ENCODE measurements at regions not wholly inside any gene's neighbourhood (a gene's known extent, or its start where the extent isn't known, plus 50 kb on each side); places are given as distances from the start of the nearest gene placed in this dataset.
"Not testable (repeated sequence)": the region's sequence is repeated elsewhere in the genome, so short reads cannot be mapped to it uniquely, and the experiment has no call there.

DNA sequence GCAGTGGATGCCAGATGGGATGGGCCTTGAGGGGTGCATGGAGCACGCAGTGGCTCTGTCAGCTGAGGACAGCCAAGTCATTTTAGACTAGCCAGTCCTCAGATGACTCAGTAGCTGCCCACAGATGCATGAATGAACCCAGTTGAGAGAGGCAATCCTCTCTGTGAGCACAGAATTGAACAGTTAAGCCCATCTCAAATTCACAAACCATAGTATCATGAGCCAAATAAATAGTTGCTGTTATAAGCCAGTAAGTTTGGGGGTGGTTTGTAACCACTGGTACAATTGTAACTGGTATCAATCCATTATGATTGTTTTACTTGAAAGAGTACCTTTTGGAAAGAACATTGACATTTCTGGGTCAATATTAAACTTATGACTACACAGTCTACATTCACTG lies 120.0 kb upstream of the NEK3 start:
- not testable (repeated sequence) for H2AFZ ChIP-seq (ENCODE audit: low read depth); H4K20me1 ChIP-seq (ENCODE audit: insufficient read depth); H3K36me3 ChIP-seq (ENCODE audit: insufficient read depth); H3K9ac ChIP-seq; H3K4me1 ChIP-seq (ENCODE audit: low read depth, poor library complexity, severe bottlenecking); H3K27me3 ChIP-seq (ENCODE audit: insufficient read depth, low read depth); H3K27ac ChIP-seq; H3K4me2 ChIP-seq; H3K4me3 ChIP-seq (IDR thresholded peaks at IDR 0.05; ENCODE audit: insufficient read depth, low read depth, low read length); H3K79me2 ChIP-seq (ENCODE audit: insufficient read depth, low read depth)

DNA sequence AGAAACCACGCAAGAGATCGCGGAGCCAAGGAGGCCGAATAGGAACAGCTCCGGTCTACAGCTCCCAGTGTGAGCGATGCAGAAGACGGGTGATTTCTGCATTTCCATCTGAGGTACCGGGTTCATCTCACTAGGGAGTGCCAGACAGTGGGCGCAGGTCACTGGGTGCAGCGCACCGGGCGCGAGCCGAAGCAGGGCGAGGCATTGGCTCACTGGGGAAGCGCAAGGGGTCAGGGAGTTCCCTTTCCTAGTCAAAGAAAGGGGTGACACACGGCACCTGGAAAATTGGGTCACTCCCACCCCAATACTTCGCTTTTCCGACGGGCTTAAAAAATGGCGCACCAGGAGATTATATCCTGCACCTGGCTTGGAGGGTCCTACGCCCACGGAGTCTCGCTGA lies 94.9 kb upstream of the NEK3 start:
- H3K27me3 ChIP-seq (ENCODE audit: insufficient read depth, low read depth): not testable (repeated sequence)

DNA sequence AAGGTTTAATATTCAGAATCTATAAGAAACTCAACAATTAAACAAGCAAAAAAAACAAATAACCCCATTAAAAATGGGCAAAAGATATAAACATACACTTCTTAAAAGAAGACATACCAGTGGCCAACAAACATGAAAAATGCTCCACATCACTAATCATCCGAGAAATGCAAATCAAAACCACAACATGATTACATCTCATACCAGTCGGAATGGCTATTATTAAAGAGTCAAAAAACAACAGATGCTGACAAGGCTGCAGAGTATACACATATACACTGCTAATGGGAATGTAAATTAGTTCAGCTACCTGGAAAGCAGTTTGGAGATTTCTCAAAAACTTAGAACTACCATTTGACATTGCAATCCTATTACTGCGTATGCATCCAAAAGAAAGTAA lies 81.4 kb upstream of the NEK3 start:
- H3K9ac ChIP-seq; H4K20me1 ChIP-seq (ENCODE audit: insufficient read depth); H3K27ac ChIP-seq; H3K27me3 ChIP-seq (ENCODE audit: insufficient read depth, low read depth); H3K79me2 ChIP-seq (ENCODE audit: insufficient read depth, low read depth); H2AFZ ChIP-seq (ENCODE audit: low read depth); H3K4me3 ChIP-seq (IDR thresholded peaks at IDR 0.05; ENCODE audit: insufficient read depth, low read depth, low read length); H3K36me3 ChIP-seq (ENCODE audit: insufficient read depth): not testable (repeated sequence)
- H3K4me1 ChIP-seq (ENCODE audit: low read depth, poor library complexity, severe bottlenecking): peaks cover 13% of the 10 kb centered on the region
- H3K4me2 ChIP-seq: peak overlapping the region; percentile 45; the same call in 1 of the 2 replicates

More for the DNA sequence above, 94.9 kb upstream of the NEK3 start:
- H3K9ac ChIP-seq; H3K36me3 ChIP-seq (ENCODE audit: insufficient read depth); H3K4me1 ChIP-seq (ENCODE audit: low read depth, poor library complexity, severe bottlenecking); H2AFZ ChIP-seq (ENCODE audit: low read depth); H3K79me2 ChIP-seq (ENCODE audit: insufficient read depth, low read depth); H3K4me2 ChIP-seq; H3K27ac ChIP-seq; H3K4me3 ChIP-seq (IDR thresholded peaks at IDR 0.05; ENCODE audit: insufficient read depth, low read depth, low read length); H4K20me1 ChIP-seq (ENCODE audit: insufficient read depth): not testable (repeated sequence)

DNA sequence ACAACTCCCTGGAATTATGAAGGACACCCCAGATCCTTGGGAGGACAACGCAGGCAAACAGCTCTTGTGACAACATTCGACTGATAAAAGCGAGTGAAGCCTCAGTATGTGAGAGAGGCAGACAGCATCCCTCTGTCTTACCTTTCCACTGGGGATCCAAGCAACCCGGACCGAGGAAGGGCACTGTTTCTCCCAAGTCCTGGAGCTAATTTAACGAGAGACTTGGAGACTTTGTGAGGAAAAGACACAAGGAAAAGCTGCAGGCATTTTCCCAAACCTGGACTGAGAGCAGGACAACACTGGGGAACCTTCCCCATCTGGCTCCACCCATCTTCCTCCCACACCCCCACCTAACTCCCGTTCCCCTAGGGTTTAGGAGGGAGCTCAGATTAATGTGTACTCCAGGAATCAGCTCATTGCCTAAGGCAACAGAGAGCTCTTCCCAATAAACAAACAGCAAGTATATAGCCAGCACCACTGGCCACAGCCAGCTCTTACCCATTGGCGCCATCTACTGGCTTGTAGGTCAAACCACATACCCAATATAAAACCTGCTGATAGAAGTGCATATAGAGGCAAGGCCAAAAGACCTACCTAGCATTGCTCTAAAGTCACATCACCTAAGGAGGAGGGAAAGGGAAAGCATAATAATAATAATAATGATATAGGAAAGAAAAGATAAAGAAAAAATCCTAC lies 76.7 kb upstream of the NEK3 start:
- H4K20me1 ChIP-seq (ENCODE audit: insufficient read depth); H3K27me3 ChIP-seq (ENCODE audit: insufficient read depth, low read depth); H3K79me2 ChIP-seq (ENCODE audit: insufficient read depth, low read depth); H2AFZ ChIP-seq (ENCODE audit: low read depth); H3K4me3 ChIP-seq (IDR thresholded peaks at IDR 0.05; ENCODE audit: insufficient read depth, low read depth, low read length); H3K9ac ChIP-seq; H3K36me3 ChIP-seq (ENCODE audit: insufficient read depth); H3K27ac ChIP-seq; H3K4me2 ChIP-seq: not testable (repeated sequence)
- TF ChIP-seq, protein P1, sequence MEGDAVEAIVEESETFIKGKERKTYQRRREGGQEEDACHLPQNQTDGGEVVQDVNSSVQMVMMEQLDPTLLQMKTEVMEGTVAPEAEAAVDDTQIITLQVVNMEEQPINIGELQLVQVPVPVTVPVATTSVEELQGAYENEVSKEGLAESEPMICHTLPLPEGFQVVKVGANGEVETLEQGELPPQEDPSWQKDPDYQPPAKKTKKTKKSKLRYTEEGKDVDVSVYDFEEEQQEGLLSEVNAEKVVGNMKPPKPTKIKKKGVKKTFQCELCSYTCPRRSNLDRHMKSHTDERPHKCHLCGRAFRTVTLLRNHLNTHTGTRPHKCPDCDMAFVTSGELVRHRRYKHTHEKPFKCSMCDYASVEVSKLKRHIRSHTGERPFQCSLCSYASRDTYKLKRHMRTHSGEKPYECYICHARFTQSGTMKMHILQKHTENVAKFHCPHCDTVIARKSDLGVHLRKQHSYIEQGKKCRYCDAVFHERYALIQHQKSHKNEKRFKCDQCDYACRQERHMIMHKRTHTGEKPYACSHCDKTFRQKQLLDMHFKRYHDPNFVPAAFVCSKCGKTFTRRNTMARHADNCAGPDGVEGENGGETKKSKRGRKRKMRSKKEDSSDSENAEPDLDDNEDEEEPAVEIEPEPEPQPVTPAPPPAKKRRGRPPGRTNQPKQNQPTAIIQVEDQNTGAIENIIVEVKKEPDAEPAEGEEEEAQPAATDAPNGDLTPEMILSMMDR (conservative IDR thresholded peaks at IDR 0.05; ENCODE audit: low read depth, low read length): peak; percentile 40; the same call in 1 of the 2 replicates
- peaks cover 11% of the 10 kb centered on the region for H3K4me1 ChIP-seq (ENCODE audit: low read depth, poor library complexity, severe bottlenecking)

DNA sequence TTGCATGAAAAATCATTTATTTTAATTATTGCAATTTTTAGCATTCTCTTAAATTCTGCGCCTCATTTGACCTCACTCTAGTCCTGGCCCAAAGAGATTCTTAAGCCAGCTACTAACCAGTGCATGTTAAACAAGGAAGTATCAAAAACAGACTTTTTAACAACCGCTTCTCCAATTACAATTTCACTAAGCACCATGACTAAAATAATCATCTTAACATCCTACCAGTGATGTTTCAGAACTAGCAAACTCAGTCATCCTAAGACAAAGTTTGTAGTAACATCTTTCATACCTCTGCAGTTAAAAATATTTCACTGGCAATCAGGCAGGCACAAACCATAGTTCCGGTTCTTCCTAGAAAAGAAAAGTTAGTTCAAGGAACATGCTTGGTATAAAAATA lies 75.5 kb upstream of the NEK3 start:
- H4K20me1 ChIP-seq (ENCODE audit: insufficient read depth); H3K27me3 ChIP-seq (ENCODE audit: insufficient read depth, low read depth); H3K9ac ChIP-seq; H3K4me2 ChIP-seq; H2AFZ ChIP-seq (ENCODE audit: low read depth); H3K79me2 ChIP-seq (ENCODE audit: insufficient read depth, low read depth); H3K36me3 ChIP-seq (ENCODE audit: insufficient read depth); H3K27ac ChIP-seq; H3K4me1 ChIP-seq (ENCODE audit: low read depth, poor library complexity, severe bottlenecking); H3K4me3 ChIP-seq (IDR thresholded peaks at IDR 0.05; ENCODE audit: insufficient read depth, low read depth, low read length): not testable (repeated sequence)

DNA sequence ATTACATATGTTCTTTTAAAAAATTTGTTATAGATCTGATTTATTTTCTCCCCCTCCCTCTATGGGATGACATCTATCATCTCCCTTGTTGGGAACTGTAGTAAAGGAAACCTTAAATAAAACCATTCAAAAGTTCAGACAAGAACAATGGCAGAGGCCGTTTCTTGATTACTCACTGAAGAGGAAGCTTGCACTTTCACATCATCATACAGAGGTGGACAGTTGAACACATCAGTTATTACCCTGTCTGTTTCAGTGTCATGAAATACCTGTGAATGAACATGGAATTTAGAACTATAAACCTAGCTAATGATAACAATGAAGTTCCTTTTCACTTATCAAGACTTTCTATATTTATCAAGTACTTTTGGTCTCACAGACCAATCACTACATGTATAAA lies 63.7 kb upstream of the NEK3 start:
- H3K36me3 ChIP-seq (ENCODE audit: insufficient read depth); H3K4me3 ChIP-seq (IDR thresholded peaks at IDR 0.05; ENCODE audit: insufficient read depth, low read depth, low read length); H4K20me1 ChIP-seq (ENCODE audit: insufficient read depth); H2AFZ ChIP-seq (ENCODE audit: low read depth); H3K4me2 ChIP-seq; H3K4me1 ChIP-seq (ENCODE audit: low read depth, poor library complexity, severe bottlenecking); H3K9ac ChIP-seq; H3K79me2 ChIP-seq (ENCODE audit: insufficient read depth, low read depth); H3K27me3 ChIP-seq (ENCODE audit: insufficient read depth, low read depth); H3K27ac ChIP-seq: not testable (repeated sequence)

DNA sequence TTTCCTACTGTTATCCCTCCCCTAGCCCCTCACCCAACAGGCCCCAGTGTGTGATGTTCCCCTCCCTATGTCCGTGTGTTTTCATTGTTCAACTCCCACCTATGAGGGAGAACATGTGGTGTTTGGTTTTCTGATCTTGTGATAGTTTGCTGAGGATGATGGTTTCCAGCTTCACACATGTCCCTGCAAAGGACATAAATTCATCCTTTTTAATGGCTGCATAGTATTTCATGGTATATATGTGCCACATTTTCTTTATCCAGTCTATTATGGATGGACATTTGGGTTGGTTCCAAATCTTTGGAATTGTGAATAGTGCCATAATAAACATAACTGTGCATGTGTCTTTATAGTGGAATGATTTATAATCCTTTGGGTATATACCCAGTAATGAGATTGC lies 54.5 kb upstream of the NEK3 start:
- H3K27me3 ChIP-seq (ENCODE audit: insufficient read depth, low read depth); H4K20me1 ChIP-seq (ENCODE audit: insufficient read depth); H3K79me2 ChIP-seq (ENCODE audit: insufficient read depth, low read depth); H3K27ac ChIP-seq; H3K36me3 ChIP-seq (ENCODE audit: insufficient read depth); H3K9ac ChIP-seq; H2AFZ ChIP-seq (ENCODE audit: low read depth); H3K4me1 ChIP-seq (ENCODE audit: low read depth, poor library complexity, severe bottlenecking); H3K4me3 ChIP-seq (IDR thresholded peaks at IDR 0.05; ENCODE audit: insufficient read depth, low read depth, low read length); H3K4me2 ChIP-seq: not testable (repeated sequence)

DNA sequence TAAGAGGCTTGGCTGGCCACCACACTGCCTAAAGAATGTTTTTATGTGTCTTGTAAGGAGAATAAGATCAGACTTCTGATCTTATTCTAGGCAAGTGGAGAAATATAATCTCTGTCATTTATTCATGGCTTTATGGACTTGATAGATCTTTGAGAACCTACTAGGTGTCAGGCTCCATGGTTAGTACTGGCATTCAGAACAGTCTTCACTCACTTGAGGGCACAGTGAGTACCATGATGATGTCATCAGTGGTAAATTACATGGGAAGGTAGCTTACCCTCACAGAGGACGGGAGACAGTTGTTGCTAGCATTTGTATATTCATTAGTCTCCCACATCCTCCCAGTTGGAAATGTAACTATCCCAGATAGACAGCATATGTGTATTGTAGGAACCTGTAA lies 53.5 kb upstream of the NEK3 start:
- not testable (repeated sequence) for H3K4me2 ChIP-seq; H3K79me2 ChIP-seq (ENCODE audit: insufficient read depth, low read depth); H3K4me3 ChIP-seq (IDR thresholded peaks at IDR 0.05; ENCODE audit: insufficient read depth, low read depth, low read length); H3K27me3 ChIP-seq (ENCODE audit: insufficient read depth, low read depth); H3K4me1 ChIP-seq (ENCODE audit: low read depth, poor library complexity, severe bottlenecking); H3K36me3 ChIP-seq (ENCODE audit: insufficient read depth); H3K27ac ChIP-seq; H2AFZ ChIP-seq (ENCODE audit: low read depth); H4K20me1 ChIP-seq (ENCODE audit: insufficient read depth); H3K9ac ChIP-seq

DNA sequence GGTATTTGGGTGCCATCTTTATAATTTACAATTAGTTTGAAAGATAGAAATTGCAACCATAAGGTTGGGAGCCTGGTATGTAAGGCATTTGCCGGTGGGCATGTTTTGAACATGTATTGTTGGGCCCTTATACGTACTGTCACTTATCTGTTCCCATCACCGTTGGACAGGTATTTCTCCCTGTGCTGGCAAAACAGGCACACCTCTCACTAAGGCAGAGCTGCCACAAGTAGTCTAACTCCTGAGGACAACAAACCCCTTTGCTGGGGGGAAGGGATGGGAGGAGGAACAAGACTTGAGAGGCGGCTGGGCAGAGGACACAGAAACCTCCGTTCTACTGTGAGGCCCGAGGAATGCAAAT lies 52.0 kb upstream of the NEK3 start:
- not testable (repeated sequence) for H3K4me1 ChIP-seq (ENCODE audit: low read depth, poor library complexity, severe bottlenecking); H3K9ac ChIP-seq; H3K79me2 ChIP-seq (ENCODE audit: insufficient read depth, low read depth); H3K4me2 ChIP-seq; H3K27ac ChIP-seq; H3K27me3 ChIP-seq (ENCODE audit: insufficient read depth, low read depth); H4K20me1 ChIP-seq (ENCODE audit: insufficient read depth); H3K36me3 ChIP-seq (ENCODE audit: insufficient read depth); H2AFZ ChIP-seq (ENCODE audit: low read depth); H3K4me3 ChIP-seq (IDR thresholded peaks at IDR 0.05; ENCODE audit: insufficient read depth, low read depth, low read length)
